ENCODE measurements at regions not wholly inside any gene's neighbourhood (a gene's known extent, or its start where the extent isn't known, plus 50 kb on each side); places are given as distances from the start of the nearest gene placed in this dataset.

DNA sequence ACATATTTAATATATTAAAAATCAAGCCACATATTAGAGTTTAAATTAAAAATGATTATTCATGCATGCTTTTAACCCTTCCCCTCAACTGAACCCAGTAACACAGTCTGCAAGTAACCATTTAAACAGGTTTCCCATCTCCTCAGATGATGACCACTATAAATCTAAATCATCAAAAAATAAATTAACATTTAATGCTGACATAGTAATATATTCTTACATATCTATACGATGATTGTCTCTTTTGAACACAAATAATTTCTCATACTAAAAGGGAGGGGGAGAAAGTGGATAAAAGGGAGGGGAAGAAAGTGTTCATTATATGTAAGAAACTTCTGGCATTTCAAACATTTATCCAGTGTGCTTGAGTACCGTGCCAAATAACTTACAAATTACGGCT is 701.6 kb downstream of the MTRR start:
- Histone ChIP-seq H4K20me1 (ENCODE audit: low read depth) (no peaks in the 10 kb centered on the region), H3K27me3 (no peaks in the 10 kb centered on the region)

DNA sequence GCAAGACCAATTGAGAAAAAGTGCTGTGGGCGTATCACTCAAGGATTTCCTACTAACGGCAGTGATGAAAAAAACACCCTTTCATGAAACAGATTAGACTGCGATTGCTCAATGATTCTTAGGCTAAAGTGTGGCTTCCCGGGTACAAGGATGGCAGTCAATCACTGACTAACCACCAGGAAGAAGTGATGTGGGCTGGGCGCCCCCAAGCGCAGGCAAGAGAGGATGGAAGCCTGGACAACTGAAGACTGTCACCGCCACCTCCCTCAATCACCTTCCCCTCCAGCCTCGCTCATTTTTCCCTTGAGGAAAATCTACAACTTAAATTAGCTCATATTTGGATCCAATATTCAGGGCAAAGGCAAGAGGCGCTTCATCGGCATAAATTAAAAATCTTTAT is 707.2 kb downstream of the MTRR start:
- no peak overlapping the region for H3K4me3 Mint-ChIP-seq
- Histone ChIP-seq H3K9ac (no peak overlapping the region), H3K27me3 (no peaks in the 10 kb centered on the region), H4K20me1 (ENCODE audit: low read depth) (no peaks in the 10 kb centered on the region), H3K4me2 (no peak overlapping the region), H3K27ac (no peak overlapping the region), H3K36me3 (no peaks in the 10 kb centered on the region), H3K4me1 (no peaks in the 10 kb centered on the region), H3K4me3 (no peak overlapping the region), H3F3A (ENCODE audit: low read depth) (no peaks in the 10 kb centered on the region), H2AFZ (replicated peaks) (no peak overlapping the region), H3K9me3 (ENCODE audit: low read depth) (no peaks in the 10 kb centered on the region), H3K79me2 (ENCODE audit: low read depth) (no peaks in the 10 kb centered on the region)
- no peak overlapping the region for H3K27ac Mint-ChIP-seq
- H3K27me3 Mint-ChIP-seq (ENCODE audit: insufficient read depth, low read depth), result no peaks in the 10 kb centered on the region
- no peak for TF ChIP-seq EZH2 (IDR thresholded peaks at IDR 0.05)
- no peaks in the 10 kb centered on the region for H3K4me1 Mint-ChIP-seq
- H3K36me3 Mint-ChIP-seq, result no peaks in the 10 kb centered on the region
- H3K9me3 Mint-ChIP-seq, result no peaks in the 10 kb centered on the region
- DNase-seq (ENCODE audit: low spot score), result no peak

More for the DNA sequence above, 701.6 kb downstream of the MTRR start:
- H3K27ac Mint-ChIP-seq, result no peak overlapping the region
- Histone ChIP-seq H3K9ac (no peak overlapping the region), H2AFZ (replicated peaks) (no peak overlapping the region), H3K9me3 (ENCODE audit: low read depth) (no peaks in the 10 kb centered on the region), H3K27ac (no peak overlapping the region), H3K4me3 (no peak overlapping the region), H3K36me3 (no peaks in the 10 kb centered on the region), H3K4me2 (no peak overlapping the region), H3K79me2 (ENCODE audit: low read depth) (no peaks in the 10 kb centered on the region), H3K4me1 (no peaks in the 10 kb centered on the region), H3F3A (ENCODE audit: low read depth) (no peaks in the 10 kb centered on the region)
- no peaks in the 10 kb centered on the region for H3K4me1 Mint-ChIP-seq
- no peak overlapping the region for H3K4me3 Mint-ChIP-seq
- no peaks in the 10 kb centered on the region for H3K27me3 Mint-ChIP-seq (ENCODE audit: insufficient read depth, low read depth)
- no peak for DNase-seq (ENCODE audit: low spot score)
- TF ChIP-seq EZH2phosphoT487 (IDR thresholded peaks at IDR 0.05), result no peak
- TF ChIP-seq EZH2 (IDR thresholded peaks at IDR 0.05), result no peak
- no peak for TF ChIP-seq CTCF (IDR thresholded peaks at IDR 0.05)
- H3K9me3 Mint-ChIP-seq, result no peaks in the 10 kb centered on the region
- no peaks in the 10 kb centered on the region for H3K36me3 Mint-ChIP-seq

DNA sequence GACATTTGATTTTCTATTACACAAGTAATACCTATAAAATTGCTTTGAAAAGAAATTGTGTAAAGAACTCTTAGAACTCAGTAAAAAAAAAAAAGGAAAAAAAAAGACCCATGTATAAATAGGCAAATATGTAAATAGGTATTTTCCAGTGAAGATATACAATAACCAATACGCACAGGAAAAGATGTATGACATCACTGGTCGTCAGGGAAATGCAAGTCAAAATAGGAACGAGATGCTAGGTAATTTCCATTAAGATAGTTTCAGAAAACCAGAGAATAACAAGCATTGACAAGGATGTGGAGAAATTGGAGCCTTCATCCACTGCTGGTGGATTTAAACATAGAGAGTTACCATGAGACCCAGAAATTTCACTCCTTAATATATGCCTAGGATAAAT is 708.8 kb downstream of the MTRR start:
- Mint-ChIP-seq H3K27me3 (ENCODE audit: insufficient read depth, low read depth) (peaks cover 3% of the 10 kb centered on the region), H3K36me3 (no peaks in the 10 kb centered on the region), H3K27ac (no peak overlapping the region), H3K4me3 (no peak overlapping the region), H3K9me3 (no peaks in the 10 kb centered on the region), H3K4me1 (no peaks in the 10 kb centered on the region)
- H3K9ac ChIP-seq, result no peak overlapping the region
- H3K27me3 ChIP-seq, result no peaks in the 10 kb centered on the region
- no peak overlapping the region for H2AFZ ChIP-seq (replicated peaks)
- H4K20me1 ChIP-seq (ENCODE audit: low read depth), result no peaks in the 10 kb centered on the region
- no peaks in the 10 kb centered on the region for H3K36me3 ChIP-seq
- no peaks in the 10 kb centered on the region for H3K79me2 ChIP-seq (ENCODE audit: low read depth)
- no peak overlapping the region for H3K4me3 ChIP-seq
- no peaks in the 10 kb centered on the region for H3K4me1 ChIP-seq
- no peak overlapping the region for H3K27ac ChIP-seq
- no peaks in the 10 kb centered on the region for H3K9me3 ChIP-seq (ENCODE audit: low read depth)
- no peaks in the 10 kb centered on the region for H3F3A ChIP-seq (ENCODE audit: low read depth)
- no peak overlapping the region for H3K4me2 ChIP-seq
- DNase-seq (ENCODE audit: low spot score), result no peak
- TF ChIP-seq EZH2phosphoT487 (IDR thresholded peaks at IDR 0.05) (no peak), CTCF (IDR thresholded peaks at IDR 0.05) (no peak), EZH2 (IDR thresholded peaks at IDR 0.05) (no peak)

DNA sequence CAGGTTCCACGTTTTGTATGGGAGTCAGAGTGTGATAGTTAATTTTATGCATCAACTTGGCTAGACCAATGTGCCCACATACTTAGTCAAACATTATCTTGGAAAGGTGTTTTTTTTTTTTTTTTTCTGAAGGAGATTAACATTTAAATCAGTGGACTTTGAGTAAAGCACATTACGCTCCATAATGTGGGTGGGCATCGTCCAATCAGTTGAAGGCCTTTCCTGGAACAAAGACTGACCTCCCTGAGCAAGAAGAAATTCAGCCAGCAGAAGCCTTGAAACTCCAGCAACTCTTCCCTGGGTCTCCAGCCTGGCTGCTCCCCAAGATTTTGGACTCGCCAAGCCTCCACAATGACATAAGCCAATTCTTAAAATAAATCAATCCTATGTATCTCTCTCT is 711.4 kb downstream of the MTRR start:
- H3K9ac ChIP-seq, result no peak overlapping the region
- H3K27me3 ChIP-seq, result no peaks in the 10 kb centered on the region
- no peaks in the 10 kb centered on the region for H3K36me3 ChIP-seq
- DNase-seq (ENCODE audit: low spot score), result no peak
- no peaks in the 10 kb centered on the region for H3K79me2 ChIP-seq (ENCODE audit: low read depth)
- H3K27ac Mint-ChIP-seq, result no peak overlapping the region
- H3K4me3 ChIP-seq, result no peak overlapping the region
- no peak overlapping the region for H3K4me3 Mint-ChIP-seq
- H3K36me3 Mint-ChIP-seq, result no peaks in the 10 kb centered on the region
- no peak overlapping the region for H3K27ac ChIP-seq
- no peak overlapping the region for H3K4me2 ChIP-seq
- H4K20me1 ChIP-seq (ENCODE audit: low read depth), result no peaks in the 10 kb centered on the region
- H3F3A ChIP-seq (ENCODE audit: low read depth), result no peaks in the 10 kb centered on the region
- H3K27me3 Mint-ChIP-seq (ENCODE audit: insufficient read depth, low read depth), result peaks cover 3% of the 10 kb centered on the region
- no peaks in the 10 kb centered on the region for H3K4me1 Mint-ChIP-seq
- H2AFZ ChIP-seq (replicated peaks), result no peak overlapping the region
- H3K9me3 ChIP-seq (ENCODE audit: low read depth), result no peaks in the 10 kb centered on the region
- TF ChIP-seq EZH2 (IDR thresholded peaks at IDR 0.05), result no peak
- no peak for TF ChIP-seq EZH2phosphoT487 (IDR thresholded peaks at IDR 0.05)
- no peak for TF ChIP-seq CTCF (IDR thresholded peaks at IDR 0.05)
- H3K4me1 ChIP-seq, result no peaks in the 10 kb centered on the region
- H3K9me3 Mint-ChIP-seq, result no peaks in the 10 kb centered on the region
